HT-29 (cell line): ENCODE measurements at regions not wholly inside any gene's neighbourhood (a gene's known extent, or its start where the extent isn't known, plus 50 kb on each side); places are given as distances from the start of the nearest gene placed in this dataset.

Source experiments
- DNase-seq: peaks from one replicate; pipeline ENCODE4 v3.0.0-alpha.2; 2015; ENCODE audit warnings: low spot score

DNA sequence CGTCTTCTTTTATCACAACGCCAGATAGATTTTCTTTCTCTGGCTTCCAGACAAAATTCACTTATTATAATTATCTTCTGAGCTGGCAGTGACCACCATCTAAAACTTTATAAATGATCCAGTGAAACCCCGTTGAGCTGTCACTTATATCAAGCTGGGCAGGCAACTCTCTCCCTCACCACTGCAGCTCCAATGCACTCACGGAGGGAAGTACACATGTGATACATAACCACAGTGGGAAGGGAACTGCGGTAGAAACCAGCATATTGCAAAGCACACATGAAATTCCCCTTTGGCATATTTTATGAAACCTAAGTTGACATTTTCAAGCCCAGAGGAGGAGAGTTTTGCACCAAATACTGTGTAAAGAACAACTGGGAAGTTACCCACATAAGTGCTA is 536.9 kb downstream of the HACE1 start:
- no peak for DNase-seq

- no peak for DNase-seq
Observed at GRCh38 chr6:104321301-104321700, 538.4 kb downstream of the HACE1 start.

DNA sequence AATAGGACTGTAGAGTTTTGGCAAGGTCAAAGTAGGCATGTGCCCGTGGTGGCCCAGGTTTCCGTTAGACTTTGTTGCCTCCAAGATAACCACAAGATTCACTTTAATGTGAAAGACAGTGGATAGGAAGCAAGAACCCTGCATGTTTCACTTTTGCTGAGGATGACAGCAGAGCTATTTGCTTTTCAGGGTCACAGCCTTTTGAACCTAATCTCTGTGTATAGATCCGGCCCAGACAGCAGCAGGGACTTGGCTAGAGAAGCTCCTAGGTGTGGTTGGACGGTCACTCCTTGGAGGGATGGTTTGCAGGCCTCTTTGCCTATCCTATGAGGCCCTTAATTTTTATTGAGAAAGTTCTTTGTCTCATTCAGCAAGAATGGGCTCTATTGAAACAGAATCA is 538.8 kb downstream of the HACE1 start:
- no peak for DNase-seq

DNA sequence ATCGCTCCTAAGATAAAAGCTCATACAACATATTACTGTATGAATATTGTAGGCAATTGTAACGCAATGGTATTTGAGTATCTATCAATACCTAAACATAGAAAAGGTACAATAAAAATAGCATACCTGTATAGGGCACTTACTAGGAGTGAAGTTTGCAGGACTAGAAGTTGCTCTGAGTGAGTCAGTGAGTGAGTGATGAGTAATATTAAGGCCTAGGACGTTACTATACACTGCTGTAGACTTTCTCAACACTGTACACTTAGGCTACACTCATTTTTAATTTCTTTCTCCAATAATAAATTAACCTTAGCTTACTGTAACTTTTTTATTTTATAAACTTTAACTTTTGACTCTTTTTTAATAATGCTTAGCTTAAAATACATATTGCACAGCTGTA is 546.9 kb downstream of the HACE1 start:
- no peak for DNase-seq

DNA sequence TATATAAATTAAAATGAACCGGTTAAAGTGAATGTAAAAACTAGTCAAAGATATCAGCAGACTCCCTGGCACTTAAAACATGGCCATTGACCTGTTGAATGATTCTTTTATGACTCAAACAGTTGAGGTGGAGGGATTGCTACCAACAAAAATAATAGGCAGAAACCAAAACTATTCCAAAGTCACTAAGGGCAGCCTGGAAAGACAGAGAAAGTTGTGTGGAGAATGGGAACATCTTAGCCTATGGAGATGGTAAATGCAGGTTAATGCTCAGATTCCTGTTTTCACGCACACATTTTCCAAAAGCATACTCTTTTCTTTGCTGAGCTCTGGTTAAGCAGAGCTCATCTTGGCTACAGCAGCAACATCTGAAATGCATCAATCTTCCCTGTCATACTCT is 553.5 kb downstream of the HACE1 start:
- DNase-seq: no peak

DNA sequence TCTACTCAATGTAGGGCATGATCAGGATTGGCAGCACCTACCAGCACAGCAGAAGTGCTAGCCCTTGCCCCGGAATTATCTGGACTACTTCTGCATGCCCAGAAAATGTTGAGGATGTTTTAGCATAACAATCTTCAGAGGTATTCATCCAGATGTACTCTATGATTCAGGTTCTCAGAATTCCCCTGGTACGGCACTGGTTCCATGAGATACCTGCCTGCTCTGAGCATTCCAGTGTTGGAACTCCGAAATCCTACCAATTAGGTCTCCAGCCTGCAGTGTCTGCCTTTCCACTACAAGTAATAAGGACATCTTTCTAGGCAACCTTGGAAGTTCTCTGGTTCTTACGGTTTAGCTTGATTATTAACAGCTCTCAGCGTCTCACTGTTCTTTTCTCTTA is 554.5 kb downstream of the HACE1 start:
- DNase-seq: no peak

GRCh38 chr6:104301951-104302350 is 557.8 kb downstream of the HACE1 start:
- no peak for DNase-seq

- DNase-seq: no peak
Observed at GRCh38 chr6:104286641-104287040, 573.1 kb downstream of the HACE1 start.

DNA sequence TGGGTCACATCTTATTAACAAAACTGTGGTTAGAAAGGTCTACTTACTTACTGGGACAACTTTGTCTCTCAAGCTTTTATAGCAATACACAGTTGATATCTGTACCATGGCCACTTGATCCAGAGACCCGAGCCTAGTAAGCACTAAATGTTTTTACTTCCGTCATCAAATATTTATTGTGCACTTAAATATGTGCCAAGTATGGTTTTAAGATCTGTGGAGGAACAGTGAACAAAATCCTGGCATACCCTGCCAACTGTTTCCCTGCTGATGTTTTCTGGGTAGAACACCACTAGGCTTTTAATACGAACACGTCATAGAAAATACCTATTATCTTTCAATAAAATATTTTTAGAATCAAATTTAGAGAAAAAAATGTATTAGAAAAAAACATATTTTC is 574.8 kb downstream of the HACE1 start:
- no peak for DNase-seq

- no peak for DNase-seq
Observed at GRCh38 chr6:104282581-104282980, 577.1 kb downstream of the HACE1 start.

GRCh38 chr6:104281370-104281769 is 578.3 kb downstream of the HACE1 start:
- DNase-seq: peak; percentile 16

DNA sequence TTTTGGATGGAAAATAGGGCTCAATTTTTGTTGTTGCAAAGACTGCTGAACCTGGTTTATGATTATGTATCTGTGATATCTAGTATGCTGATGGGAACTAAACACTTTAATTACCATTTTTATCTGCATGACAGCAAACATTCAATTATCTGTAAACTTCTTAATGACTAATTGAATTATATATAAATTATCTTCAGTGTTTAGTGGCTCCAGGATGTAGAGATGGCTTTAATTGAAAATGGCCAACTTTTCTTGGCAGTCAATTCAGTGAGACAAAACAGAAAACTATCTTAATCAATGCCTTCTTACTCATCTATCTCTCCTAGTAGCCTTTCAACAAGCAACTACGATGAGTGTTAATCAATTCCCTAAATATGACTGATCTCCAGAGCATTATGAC is 591.3 kb downstream of the HACE1 start:
- DNase-seq: no peak

DNA sequence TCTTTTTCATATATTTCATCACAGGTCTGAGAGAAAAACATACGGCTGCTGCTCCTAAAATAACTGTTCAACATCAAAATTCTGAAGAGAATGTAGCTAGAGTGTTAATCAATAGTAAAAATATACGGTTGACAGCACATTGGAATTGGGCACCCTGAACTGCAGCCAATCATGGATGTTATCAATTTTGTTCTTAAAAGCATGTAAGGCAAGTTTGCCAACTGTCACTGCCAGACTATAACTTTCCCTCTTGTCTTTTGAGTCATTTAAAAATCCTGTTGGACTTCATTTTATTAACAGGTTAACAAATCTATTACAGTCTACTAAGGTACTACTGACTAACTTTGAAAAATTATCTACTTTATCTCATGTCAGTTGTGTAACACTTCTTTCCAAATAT is 592.8 kb downstream of the HACE1 start:
- no peak for DNase-seq

- no peak for DNase-seq
Observed at GRCh38 chr6:104256646-104257045, 603.1 kb downstream of the HACE1 start.

DNA sequence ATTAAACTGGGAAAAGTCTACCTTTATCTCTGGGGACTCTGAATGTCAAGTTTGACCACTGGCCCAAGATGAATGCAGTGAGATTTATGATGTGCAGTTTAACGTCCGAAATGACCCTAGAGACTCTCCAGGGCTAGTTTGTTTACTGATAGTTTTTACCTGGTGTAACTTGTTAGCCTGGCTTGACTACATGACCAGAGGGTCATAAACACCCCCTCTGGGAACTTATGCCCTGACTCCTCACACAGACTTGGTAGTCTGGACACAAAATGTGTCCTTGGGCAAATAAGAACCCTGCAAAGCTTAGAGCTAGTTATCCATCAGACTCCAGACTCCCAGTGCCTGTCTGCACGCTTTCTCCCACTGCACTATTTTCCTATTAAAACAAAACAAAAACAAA is 606.5 kb downstream of the HACE1 start:
- no peak for DNase-seq

DNA sequence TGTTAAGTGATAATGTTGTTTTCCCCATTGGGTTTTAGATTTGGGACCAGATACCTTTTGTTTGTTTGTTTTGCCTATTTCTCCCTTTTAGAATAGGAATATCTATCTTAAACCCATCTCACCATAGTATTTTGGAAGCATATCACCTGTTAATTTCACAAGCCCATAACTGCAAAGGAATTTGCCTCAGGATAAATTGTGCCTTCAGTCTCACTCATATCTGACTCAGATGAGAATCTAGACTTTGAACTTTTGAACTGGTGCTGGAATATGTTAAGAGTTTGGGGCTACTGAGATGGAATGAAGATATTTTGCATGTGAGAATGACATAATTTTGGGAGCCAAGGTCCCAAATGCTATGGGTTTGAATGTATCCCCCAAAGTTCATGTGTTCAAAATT is 607.4 kb downstream of the HACE1 start:
- DNase-seq: no peak

- no peak for DNase-seq
Observed at GRCh38 chr6:104251651-104252050, 608.1 kb downstream of the HACE1 start.

- DNase-seq: no peak
Observed at GRCh38 chr6:104240865-104241264, 618.9 kb downstream of the HACE1 start.

DNA sequence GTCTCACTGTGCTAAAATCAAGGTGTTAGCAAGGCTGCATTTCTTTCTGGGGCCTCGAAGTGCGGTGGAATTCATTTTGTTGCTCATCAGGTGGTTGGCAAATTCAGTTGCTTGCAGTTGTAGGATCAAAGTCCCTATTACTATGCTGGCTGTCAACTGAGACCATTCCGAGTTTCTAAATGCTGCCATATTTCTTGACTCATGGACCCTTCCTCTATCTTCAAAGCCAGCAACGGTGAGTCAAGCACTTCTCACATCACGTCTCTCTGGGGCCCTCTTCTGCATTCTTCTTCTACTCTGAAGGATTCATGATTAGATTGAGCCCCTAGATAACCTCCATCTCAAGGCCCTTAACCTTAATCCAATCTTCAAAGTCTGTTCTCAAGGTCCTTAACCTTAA is 619.7 kb downstream of the HACE1 start:
- no peak for DNase-seq

GRCh38 chr6:104229057-104229456 is 630.7 kb downstream of the HACE1 start:
- no peak for DNase-seq

- no peak for DNase-seq
Observed at GRCh38 chr6:104227508-104227907, 632.2 kb downstream of the HACE1 start.

- no peak for DNase-seq
Observed at GRCh38 chr6:104226790-104227446, 632.8 kb downstream of the HACE1 start.

GRCh38 chr6:104218116-104218515 is 641.6 kb downstream of the HACE1 start:
- no peak for DNase-seq

- DNase-seq: no peak
Observed at GRCh38 chr6:104214901-104215300, 644.8 kb downstream of the HACE1 start.
